ENCODE measurements at regions not wholly inside any gene's neighbourhood (a gene's known extent, or its start where the extent isn't known, plus 50 kb on each side); places are given as distances from the start of the nearest gene placed in this dataset.

DNA sequence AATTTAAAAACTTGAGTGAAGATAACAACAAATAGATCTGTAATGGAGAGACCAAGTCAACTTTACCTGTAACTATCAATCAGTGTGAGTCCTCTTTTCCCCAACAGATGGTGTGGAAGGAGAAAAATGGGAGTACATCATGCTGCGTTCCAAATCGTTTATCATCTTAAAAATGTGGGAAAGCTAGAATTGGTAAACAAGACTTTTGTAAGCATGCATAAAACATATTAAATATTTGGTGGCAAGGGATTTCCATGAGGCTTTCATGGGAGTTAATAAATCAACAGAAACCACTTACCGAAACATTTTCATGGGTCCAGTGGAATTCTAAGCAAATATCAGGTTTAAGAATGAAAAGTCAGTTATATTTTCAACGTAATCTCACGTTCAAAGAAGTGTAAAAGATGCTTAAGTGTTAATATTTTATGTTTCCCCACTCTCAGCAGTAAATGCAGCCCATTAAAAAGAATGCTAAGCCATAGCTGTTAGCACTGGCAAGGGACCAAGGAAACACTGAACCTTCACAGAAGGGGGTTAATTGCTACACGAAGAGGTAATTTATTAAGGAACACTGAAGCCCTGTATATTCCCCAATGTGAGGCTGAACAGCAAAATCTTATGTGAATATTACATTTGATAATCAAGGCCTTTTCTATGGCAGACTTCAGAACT, 117.0 kb downstream of the ZC3H11B start:
- TF ChIP-seq, protein P1, sequence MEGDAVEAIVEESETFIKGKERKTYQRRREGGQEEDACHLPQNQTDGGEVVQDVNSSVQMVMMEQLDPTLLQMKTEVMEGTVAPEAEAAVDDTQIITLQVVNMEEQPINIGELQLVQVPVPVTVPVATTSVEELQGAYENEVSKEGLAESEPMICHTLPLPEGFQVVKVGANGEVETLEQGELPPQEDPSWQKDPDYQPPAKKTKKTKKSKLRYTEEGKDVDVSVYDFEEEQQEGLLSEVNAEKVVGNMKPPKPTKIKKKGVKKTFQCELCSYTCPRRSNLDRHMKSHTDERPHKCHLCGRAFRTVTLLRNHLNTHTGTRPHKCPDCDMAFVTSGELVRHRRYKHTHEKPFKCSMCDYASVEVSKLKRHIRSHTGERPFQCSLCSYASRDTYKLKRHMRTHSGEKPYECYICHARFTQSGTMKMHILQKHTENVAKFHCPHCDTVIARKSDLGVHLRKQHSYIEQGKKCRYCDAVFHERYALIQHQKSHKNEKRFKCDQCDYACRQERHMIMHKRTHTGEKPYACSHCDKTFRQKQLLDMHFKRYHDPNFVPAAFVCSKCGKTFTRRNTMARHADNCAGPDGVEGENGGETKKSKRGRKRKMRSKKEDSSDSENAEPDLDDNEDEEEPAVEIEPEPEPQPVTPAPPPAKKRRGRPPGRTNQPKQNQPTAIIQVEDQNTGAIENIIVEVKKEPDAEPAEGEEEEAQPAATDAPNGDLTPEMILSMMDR (IDR thresholded peaks at IDR 0.05), result no peak
- TF ChIP-seq EZH2phosphoT487 (IDR thresholded peaks at IDR 0.05), result no peak
- TF ChIP-seq EZH2 (IDR thresholded peaks at IDR 0.05), result no peak

Data from neural progenitor cell (in vitro differentiated cells).